HEK293 (cell line): ENCODE measurements at regions not wholly inside any gene's neighbourhood (a gene's known extent, or its start where the extent isn't known, plus 50 kb on each side); places are given as distances from the start of the nearest gene placed in this dataset.

Experiments
- CTCF ChIA-PET: fragments of 350-600 bp; formaldehyde crosslinking; extraction: SDS; loops from one replicate; lab custom pipeline; 2021; ENCODE audit warnings: antibody characterized with exemption; lab: Yijun Ruan, JAX
- POLR2A ChIA-PET: fragments of 300-600 bp; formaldehyde crosslinking; extraction: SDS; loops from one replicate; lab custom pipeline; 2020; ENCODE audit warnings: antibody characterized with exemption, inconsistent platforms; lab: Yijun Ruan, JAX
- H3K27ac ChIP-seq: fragments of 200-500 bp; sonication (Bioruptor generic); 2 replicates; pipeline ENCODE4 v1.5.1; 2014; ENCODE audit warnings: low read depth, low read length, control low read depth, inconsistent platforms; ENCODE audit errors: extremely low read depth
- H3K36me3 ChIP-seq, 2 experiments: fragments of 200-500 bp in 1 of 2; sonication (Bioruptor generic) in 1 of 2; 1 replicate in 1 of 2; 2 replicates in 1 of 2; pipeline ENCODE4 v1.5.1; 2014 to 2017; ENCODE audit warnings: inconsistent platforms in 2 of 2, low read length in 2 of 2; ENCODE audit not compliant: control insufficient read depth in 2 of 2, insufficient read depth in 1 of 2
- H3K4me1 ChIP-seq: fragments of 200-500 bp; sonication (Bioruptor generic); 2 replicates; pipeline ENCODE4 v1.5.1; 2014; ENCODE audit warnings: mild to moderate bottlenecking, low read length, inconsistent platforms; ENCODE audit not compliant: control insufficient read depth, insufficient read depth
- H3K4me3 ChIP-seq: 2 replicates; pipeline ENCODE4 v1.5.1; 2011; ENCODE audit warnings: low read depth, mild to moderate bottlenecking, control low read depth, low read length, moderate library complexity
- H3K9me3 ChIP-seq: fragments of 200-500 bp; sonication (Bioruptor generic); 2 replicates; pipeline ENCODE4 v1.5.1; 2014; ENCODE audit warnings: low read depth, low read length, inconsistent platforms; ENCODE audit not compliant: control insufficient read depth, insufficient read depth
- FEZF1 ChIP-seq: fragments of 450-650 bp; formaldehyde crosslinking; IDR thresholded peaks from 2 replicates; pipeline ENCODE4 v1.5.1; 2016; ENCODE audit warnings: missing biosample characterization, missing genetic modification characterization
- MZF1 ChIP-seq: fragments of 450-650 bp; formaldehyde crosslinking; IDR thresholded peaks from 2 replicates; pipeline ENCODE4 v1.5.1; 2017; ENCODE audit warnings: missing biosample characterization, missing genetic modification characterization, borderline replicate concordance
- PRDM2 ChIP-seq: fragments of 450-650 bp; formaldehyde crosslinking; IDR thresholded peaks from 2 replicates; pipeline ENCODE4 v1.5.1; 2016; ENCODE audit warnings: missing biosample characterization, missing genetic modification characterization, borderline replicate concordance
- SCRT2 ChIP-seq: fragments of 450-650 bp; formaldehyde crosslinking; IDR thresholded peaks from 2 replicates; pipeline ENCODE4 v1.5.1; 2016; ENCODE audit warnings: missing biosample characterization, missing genetic modification characterization
- TCF7L2 ChIP-seq: IDR thresholded peaks from 2 replicates; pipeline ENCODE4 v1.6.1; 2011; ENCODE audit warnings: low read depth, mild to moderate bottlenecking, inconsistent platforms, low read length, moderate library complexity, borderline replicate concordance
- WT1 ChIP-seq: fragments of 450-650 bp; formaldehyde crosslinking; IDR thresholded peaks from 2 replicates; pipeline ENCODE4 v1.5.1; 2016; ENCODE audit warnings: missing biosample characterization, missing genetic modification characterization
- YY1 ChIP-seq: fragments of 450-650 bp; formaldehyde crosslinking; IDR thresholded peaks from 2 replicates; pipeline ENCODE4 v1.5.1; 2018; ENCODE audit warnings: missing biosample characterization, missing genetic modification characterization
- ZFHX2 ChIP-seq: fragments of 450-650 bp; formaldehyde crosslinking; conservative IDR thresholded peaks from 2 replicates; pipeline ENCODE4 v1.5.1; 2016; ENCODE audit warnings: missing biosample characterization, missing genetic modification characterization
- ZNF114 ChIP-seq: fragments of 450-650 bp; formaldehyde crosslinking; IDR thresholded peaks from 2 replicates; pipeline ENCODE4 v1.5.0; 2017; ENCODE audit warnings: missing biosample characterization, missing genetic modification characterization
- ZNF146 ChIP-seq: fragments of 450-650 bp; formaldehyde crosslinking; IDR thresholded peaks from 2 replicates; pipeline ENCODE4 v1.5.1; 2016; ENCODE audit warnings: missing biosample characterization, missing genetic modification characterization
- ZNF23 ChIP-seq: fragments of 450-650 bp; formaldehyde crosslinking; IDR thresholded peaks from 2 replicates; pipeline ENCODE4 v1.5.1; 2016; ENCODE audit warnings: missing biosample characterization, missing genetic modification characterization, borderline replicate concordance
- ZNF398 ChIP-seq: fragments of 450-650 bp; formaldehyde crosslinking; IDR thresholded peaks from 2 replicates; pipeline ENCODE4 v1.5.1; 2017; ENCODE audit warnings: missing biosample characterization, missing genetic modification characterization
- ZNF580 ChIP-seq: fragments of 450-650 bp; formaldehyde crosslinking; IDR thresholded peaks from 2 replicates; pipeline ENCODE4 v1.5.1; 2016; ENCODE audit warnings: missing biosample characterization, missing genetic modification characterization
- ZNF623 ChIP-seq: fragments of 450-650 bp; formaldehyde crosslinking; IDR thresholded peaks from 2 replicates; pipeline ENCODE4 v1.5.1; 2016; ENCODE audit warnings: missing biosample characterization, missing genetic modification characterization
- ZNF654 ChIP-seq: fragments of 450-650 bp; formaldehyde crosslinking; IDR thresholded peaks from 2 replicates; pipeline ENCODE4 v1.5.1; 2016; ENCODE audit warnings: low read depth, missing biosample characterization, missing genetic modification characterization
- ZNF660 ChIP-seq: fragments of 450-650 bp; IDR thresholded peaks from 2 replicates; pipeline ENCODE4 v1.5.1; 2018; ENCODE audit warnings: missing biosample characterization, mild to moderate bottlenecking, missing genetic modification characterization
- ZNF677 ChIP-seq: fragments of 450-650 bp; IDR thresholded peaks from 2 replicates; pipeline ENCODE4 v1.5.0; 2018; ENCODE audit warnings: missing biosample characterization, mild to moderate bottlenecking, missing genetic modification characterization, moderate library complexity
- TF ChIP-seq, protein P1 (sequence below): fragments of 450-650 bp; formaldehyde crosslinking; IDR thresholded peaks from 2 replicates; pipeline ENCODE4 v1.5.1; 2016; ENCODE audit warnings: missing biosample characterization, missing genetic modification characterization
- TF ChIP-seq, protein P2 (sequence below): fragments of 450-650 bp; formaldehyde crosslinking; conservative IDR thresholded peaks from 2 replicates; pipeline ENCODE4 v1.5.1; 2016; ENCODE audit warnings: low read depth, missing biosample characterization, missing genetic modification characterization

DNA sequence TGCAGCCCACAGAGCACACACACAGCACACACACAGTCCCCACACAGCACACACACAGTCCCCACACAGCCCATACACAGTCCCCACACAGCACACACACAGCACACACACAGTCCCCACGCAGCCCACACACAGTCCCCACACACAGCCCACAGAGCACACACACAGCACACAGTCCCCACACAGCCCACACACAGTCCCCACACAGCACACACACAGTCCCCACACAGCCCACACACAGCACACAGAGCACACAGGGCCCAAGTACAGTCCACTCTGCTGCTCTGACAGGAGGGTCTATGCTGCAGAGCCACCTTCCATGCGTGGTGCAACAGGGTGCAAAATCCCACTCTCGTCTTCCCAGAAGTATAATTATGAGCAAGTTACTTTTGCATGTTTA lies 240.5 kb upstream of the SALL3 start:
- ChIA-PET POLR2A (no interaction called here), CTCF (interaction anchor here (0.7 kb wide), 1 partner anchor 151 kb away, joined by 4 read pairs; no protein-coding TSS in a partner anchor)
- H3K4me3 ChIP-seq, result no peak overlapping the region
- H3K9me3 ChIP-seq, result no peaks in the 10 kb centered on the region
- TF ChIP-seq ZNF654 (tag by site-specific recombination) (no peak), ZNF623 (no peak), ZFHX2 (tag by site-specific recombination) (0 out of 2 replicates have a peak, but pooled peaks have one; percentile 12), ZNF398 (tag by site-specific recombination) (no peak)
- no peaks in the 10 kb centered on the region for H3K4me1 ChIP-seq
- H3K36me3 ChIP-seq, result no peaks in the 10 kb centered on the region
- H3K27ac ChIP-seq, result no peak overlapping the region

DNA sequence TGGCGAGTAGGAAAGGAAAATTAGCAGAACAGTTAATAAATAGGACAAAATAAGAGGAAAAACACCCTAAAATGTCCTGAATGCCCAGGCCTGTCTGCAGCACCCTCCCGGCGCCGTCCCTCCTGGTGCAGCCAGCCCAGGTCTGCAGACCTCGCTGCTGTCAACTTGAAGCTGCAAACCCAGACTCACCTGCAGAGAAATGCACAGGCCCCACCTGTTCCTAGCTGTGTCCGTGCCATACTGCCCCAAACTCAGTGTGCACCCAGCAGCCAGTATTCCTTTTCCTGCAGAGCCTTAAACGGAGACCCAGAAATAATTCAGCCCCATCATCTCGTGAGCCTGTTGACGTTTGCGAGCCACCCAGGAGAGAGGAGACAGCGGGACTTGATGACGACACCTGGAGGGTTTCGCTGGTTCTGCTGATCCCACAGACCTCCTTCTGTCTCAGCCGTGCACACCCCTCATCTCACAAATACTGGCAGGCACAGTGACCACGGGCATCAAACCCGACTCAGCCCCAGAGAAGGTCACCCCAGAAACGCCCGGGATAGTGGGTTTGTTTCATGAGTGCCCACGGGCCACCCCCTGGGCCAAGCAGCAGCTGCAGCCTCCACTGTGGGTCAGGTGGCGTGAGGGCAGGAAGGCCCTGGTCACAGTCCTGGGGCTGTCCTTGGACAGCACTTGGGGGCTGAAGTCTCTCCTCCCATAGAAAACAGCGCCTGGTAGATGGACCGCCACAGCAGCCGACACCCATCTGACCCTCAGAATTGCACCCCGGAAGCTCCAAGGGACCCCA lies 239.5 kb upstream of the SALL3 start:
- no peak overlapping the region for H3K27ac ChIP-seq
- no peaks in the 10 kb centered on the region for H3K36me3 ChIP-seq
- CTCF ChIA-PET, result interaction anchor here (0.7 kb wide), 1 partner anchor 152 kb away, joined by 4 read pairs; no protein-coding TSS in a partner anchor
- H3K4me1 ChIP-seq, result no peaks in the 10 kb centered on the region
- H3K9me3 ChIP-seq, result no peaks in the 10 kb centered on the region
- H3K4me3 ChIP-seq, result no peak overlapping the region
- POLR2A ChIA-PET, result no interaction called here
- TF ChIP-seq ZNF660 (tag by site-specific recombination), result no peak
- no peak for TF ChIP-seq YY1 (tag by site-specific recombination)
- TF ChIP-seq SCRT2 (tag by site-specific recombination), result no peak
- no peak for TF ChIP-seq ZNF677 (tag by site-specific recombination)
- TF ChIP-seq ZFHX2 (tag by site-specific recombination), result no peak
- TF ChIP-seq ZNF23 (tag by site-specific recombination), result no peak
- TF ChIP-seq ZNF114 (tag by site-specific recombination), result no peak
- TF ChIP-seq ZNF580 (tag by site-specific recombination), result no peak
- no peak for TF ChIP-seq PRDM2
- TF ChIP-seq, protein P1, sequence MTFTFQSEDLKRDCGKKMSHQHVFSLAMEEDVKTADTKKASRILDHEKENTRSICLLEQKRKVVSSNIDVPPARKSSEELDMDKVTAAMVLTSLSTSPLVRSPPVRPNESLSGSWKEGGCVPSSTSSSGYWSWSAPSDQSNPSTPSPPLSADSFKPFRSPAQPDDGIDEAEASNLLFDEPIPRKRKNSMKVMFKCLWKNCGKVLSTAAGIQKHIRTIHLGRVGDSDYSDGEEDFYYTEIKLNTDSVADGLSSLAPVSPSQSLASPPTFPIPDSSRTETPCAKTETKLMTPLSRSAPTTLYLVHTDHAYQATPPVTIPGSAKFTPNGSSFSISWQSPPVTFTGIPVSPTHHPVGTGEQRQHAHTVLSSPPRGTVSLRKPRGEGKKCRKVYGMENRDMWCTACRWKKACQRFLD (tag by site-specific recombination), result no peak
- TF ChIP-seq, protein P2, sequence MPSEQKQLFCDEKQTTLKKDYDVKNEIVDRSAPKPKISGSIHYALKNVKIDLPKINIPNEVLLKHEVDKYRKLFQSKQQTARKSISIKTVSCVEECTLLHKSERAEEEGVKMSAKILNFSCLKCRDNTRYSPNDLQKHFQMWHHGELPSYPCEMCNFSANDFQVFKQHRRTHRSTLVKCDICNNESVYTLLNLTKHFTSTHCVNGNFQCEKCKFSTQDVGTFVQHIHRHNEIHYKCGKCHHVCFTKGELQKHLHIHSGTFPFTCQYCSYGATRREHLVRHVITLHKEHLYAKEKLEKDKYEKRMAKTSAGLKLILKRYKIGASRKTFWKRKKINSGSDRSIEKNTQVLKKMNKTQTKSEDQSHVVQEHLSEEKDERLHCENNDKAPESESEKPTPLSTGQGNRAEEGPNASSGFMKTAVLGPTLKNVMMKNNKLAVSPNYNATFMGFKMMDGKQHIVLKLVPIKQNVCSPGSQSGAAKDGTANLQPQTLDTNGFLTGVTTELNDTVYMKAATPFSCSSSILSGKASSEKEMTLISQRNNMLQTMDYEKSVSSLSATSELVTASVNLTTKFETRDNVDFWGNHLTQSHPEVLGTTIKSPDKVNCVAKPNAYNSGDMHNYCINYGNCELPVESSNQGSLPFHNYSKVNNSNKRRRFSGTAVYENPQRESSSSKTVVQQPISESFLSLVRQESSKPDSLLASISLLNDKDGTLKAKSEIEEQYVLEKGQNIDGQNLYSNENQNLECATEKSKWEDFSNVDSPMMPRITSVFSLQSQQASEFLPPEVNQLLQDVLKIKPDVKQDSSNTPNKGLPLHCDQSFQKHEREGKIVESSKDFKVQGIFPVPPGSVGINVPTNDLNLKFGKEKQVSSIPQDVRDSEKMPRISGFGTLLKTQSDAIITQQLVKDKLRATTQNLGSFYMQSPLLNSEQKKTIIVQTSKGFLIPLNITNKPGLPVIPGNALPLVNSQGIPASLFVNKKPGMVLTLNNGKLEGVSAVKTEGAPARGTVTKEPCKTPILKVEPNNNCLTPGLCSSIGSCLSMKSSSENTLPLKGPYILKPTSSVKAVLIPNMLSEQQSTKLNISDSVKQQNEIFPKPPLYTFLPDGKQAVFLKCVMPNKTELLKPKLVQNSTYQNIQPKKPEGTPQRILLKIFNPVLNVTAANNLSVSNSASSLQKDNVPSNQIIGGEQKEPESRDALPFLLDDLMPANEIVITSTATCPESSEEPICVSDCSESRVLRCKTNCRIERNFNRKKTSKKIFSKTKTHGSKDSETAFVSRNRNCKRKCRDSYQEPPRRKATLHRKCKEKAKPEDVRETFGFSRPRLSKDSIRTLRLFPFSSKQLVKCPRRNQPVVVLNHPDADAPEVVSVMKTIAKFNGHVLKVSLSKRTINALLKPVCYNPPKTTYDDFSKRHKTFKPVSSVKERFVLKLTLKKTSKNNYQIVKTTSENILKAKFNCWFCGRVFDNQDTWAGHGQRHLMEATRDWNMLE (tag by site-specific recombination), result no peak
- no peak for TF ChIP-seq MZF1 (tag by site-specific recombination)
- no peak for TF ChIP-seq ZNF146 (tag by site-specific recombination)
- TF ChIP-seq TCF7L2, result no peak
- no peak for TF ChIP-seq FEZF1
- no peak for TF ChIP-seq WT1
